ENCODE measurements at regions not wholly inside any gene's neighbourhood (a gene's known extent, or its start where the extent isn't known, plus 50 kb on each side); places are given as distances from the start of the nearest gene placed in this dataset.
"Not testable (repeated sequence)": the region's sequence is repeated elsewhere in the genome, so short reads cannot be mapped to it uniquely, and the experiment has no call there.

GRCh38 chr13:50229960-50230661, 214.9 kb downstream of the KCNRG start:
- no peak for DNase-seq

GRCh38 chr13:50230662-50230978, 215.4 kb downstream of the KCNRG start:
- DNase-seq, result no peak

GRCh38 chr13:50233574-50233973, 218.3 kb downstream of the KCNRG start:
- DNase-seq, result not testable (repeated sequence)

DNA sequence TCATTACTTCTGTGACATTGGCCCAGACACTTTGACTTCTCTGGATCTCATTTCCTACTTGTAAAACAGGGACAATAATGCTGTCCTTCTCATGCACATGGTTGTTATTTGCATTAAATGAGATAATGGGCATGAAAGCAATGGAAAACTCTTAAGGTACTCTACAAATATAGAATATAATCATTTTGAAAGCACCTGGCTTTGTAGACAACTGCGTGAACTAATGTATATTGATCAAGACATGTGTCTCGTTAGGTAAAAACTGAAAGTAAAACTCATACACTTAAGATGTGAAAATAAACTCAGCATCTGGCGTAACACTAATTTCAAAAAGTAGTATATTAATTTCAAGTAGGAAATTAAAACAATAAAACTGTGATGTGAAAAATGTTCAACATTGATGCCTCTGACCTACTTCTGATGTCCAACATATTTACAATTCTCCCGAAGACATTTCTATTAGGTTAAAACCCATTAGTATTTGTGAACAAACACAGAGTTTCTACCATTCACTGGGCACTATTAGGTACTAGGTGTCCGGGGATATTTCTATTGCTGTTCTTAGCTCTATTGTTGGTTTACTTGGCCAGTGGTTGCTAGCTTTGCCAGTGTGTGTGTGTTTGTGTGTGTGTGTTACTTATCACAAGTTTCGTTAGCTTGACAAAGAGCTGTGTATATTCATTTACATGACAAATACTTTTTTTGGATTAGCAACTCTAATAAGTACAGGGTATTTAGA, 220.5 kb downstream of the KCNRG start:
- DNase-seq, result no peak

DNA sequence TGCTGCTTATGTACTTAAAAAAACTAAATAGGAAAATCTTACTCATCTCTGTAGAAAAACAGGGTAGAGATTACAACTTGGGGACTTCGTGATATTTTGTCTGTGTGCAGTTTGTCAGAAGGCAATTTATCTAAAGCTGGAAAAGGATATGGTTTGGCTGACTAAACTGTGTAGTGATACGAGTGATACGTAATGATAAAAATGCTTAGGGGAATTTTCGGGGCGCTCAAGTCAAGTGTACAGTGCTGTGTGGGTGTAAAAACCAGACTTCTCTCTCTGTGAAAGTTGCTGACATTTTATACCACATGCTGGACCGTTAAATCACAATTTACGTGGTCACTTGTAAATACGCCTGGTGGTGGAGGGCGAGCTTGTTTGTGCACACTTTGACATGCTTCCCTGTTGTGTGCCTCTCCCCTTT, 221.7 kb downstream of the KCNRG start:
- DNase-seq, result no peak

GRCh38 chr13:50238922-50239321, 223.7 kb downstream of the KCNRG start:
- DNase-seq, result no peak

DNA sequence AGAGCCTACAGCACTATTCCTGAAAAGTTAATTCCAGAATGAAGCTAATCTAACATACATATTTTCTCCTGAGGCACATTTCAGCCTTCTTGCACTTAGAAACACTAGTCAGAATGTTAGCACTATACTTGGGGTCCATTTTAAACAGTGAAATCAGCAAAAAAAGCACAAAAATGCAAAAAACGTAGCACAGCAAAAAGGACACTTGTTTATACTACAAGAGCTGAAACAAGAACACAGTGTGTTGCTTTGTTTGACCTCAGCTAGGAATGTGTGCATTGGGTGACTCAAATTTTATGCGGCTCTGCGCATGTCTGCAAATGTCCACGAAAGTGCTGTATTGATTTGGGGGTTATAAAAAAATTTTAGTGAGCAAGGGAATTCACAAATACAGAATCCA, 226.2 kb downstream of the KCNRG start:
- no peak for DNase-seq

DNA sequence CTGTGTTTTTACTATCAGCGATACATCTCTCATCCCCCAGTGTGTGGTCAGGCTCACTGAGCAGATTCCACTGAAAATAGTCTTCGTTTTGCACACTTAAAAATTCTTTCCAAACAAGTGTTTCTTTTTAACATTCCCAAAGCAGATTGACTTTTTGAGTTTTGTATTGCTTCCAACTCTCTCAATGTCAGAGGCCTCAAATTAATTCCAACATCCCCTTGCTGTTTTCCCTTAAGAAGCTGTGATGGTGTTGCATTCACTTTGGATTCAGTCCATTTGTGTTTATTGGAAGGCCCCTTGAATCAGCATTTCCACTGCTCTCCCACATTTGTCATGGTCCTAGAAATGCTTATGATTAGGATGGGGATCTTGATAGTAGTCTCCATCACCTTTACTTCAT, 228.7 kb downstream of the KCNRG start:
- DNase-seq, result peak; percentile 38

DNA sequence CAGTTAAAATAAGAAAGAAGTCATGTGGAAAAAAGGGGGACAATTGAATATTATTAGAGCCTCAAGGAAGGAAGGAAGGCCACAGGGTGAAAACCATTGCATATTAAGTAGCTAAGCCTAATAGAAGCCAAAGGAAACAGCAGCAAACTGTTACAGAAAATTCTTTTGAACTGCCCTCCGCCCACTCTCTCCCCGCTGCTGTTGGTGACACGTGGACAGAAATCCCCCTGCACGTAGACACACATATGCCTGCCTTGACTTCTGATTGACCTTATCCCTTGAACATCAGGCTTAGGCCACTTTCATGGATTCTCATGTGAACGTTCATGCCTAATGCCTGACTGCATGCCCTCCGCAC, 229.1 kb downstream of the KCNRG start:
- no peak for DNase-seq

DNA sequence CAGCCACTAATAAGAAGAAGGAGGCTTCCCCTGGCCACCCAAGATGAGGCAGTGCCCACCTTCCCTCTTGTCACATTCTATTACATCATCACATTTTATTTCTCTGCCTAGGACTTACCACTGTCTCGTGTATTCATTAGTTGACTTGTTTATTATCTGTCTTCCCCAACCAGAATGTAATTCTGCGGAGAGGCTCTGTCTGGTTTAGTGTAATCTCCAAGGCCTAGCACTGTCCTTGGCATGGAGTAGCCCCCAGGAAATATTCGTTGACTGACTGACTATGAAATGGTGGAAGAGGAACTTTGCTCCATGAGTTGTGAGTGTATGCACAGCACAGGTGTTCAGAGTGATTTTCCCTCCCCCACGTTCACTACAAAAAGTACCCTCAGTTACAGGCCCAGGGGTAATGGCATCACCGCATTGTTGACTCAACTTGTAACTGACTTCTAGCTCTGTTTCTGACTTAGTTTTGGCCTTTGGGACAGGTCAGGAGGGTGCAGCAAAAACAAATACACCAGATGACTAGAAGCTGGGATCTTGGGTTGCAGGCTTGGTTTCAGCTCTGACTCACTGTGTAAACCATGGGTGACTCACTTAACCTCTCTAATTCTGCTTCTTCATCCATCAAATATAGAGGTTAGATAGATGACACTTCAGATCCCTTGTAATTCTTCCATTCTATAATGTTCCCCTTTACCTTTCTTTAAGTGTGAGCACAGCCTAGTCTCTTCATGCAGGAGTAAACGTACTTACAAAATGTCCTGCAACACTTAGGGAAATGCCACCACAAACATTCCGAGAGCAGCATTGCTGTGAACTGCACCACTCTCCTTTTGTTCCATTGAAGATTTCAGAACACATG, 229.7 kb downstream of the KCNRG start:
- no peak for DNase-seq

DNA sequence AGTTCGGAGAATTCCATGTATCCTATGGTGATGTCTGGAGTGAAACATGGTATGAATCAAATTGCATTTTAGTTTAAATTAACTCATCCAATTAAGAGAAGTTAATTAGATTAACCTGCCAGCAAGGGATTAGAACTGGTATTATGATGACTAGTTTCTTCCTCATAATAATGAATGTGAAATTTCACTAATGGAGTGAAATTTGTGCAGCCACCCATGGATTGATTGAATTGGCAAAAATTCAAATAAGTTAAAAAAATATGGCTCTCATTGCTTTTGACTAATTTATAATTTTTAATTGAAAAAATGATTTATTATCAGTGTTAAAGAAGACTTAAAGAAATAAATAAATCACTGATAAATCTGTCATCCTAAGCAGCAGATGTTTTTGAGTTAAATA, 232.0 kb downstream of the KCNRG start:
- DNase-seq, result no peak

DNA sequence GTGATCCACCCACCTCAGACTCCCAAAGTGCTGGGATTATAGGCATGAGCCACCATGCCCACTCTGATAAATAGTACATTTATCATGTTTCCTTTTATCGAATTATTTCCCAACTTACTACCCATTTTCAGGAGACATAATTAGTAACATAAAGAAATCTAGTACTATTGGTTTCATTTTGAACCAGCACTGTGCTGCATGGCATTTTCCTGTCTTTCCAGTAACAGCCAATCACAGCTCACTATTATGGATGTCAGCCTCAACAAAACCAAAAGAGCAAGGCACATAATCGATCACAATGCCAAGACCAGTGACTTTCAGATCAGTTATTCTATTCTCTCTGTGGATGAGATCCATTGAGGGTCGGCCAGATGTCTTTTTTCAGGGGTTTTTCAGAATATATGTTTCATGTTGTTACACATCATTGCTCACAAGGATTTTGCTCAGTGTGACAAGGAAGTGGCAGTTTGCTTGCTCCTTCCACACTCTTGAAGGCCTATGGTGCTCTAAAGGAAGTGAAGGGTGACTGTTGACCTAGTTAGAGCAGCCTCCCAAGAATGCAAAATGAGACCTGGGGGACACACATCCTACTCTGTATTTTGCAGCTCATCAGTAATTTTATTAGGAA, 233.4 kb downstream of the KCNRG start:
- DNase-seq, result no peak

DNA sequence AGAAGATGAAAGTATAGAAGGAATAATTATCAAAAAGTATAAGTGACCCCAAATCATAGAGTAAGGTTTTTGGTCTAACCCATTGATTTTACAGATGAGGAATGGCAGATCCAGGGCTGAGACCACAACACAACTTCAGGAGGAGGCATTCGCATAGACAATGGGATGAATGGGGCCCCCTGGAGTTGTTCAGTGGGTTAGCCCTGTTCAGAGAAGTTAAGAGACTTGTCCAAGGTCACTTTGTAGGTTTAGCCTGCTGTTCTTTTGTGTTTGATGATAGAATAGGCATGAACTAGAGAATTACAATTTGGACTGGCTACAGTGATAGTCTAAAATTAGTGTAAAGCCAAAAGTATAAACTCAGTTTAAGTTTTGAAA, 233.9 kb downstream of the KCNRG start:
- DNase-seq, result no peak

DNA sequence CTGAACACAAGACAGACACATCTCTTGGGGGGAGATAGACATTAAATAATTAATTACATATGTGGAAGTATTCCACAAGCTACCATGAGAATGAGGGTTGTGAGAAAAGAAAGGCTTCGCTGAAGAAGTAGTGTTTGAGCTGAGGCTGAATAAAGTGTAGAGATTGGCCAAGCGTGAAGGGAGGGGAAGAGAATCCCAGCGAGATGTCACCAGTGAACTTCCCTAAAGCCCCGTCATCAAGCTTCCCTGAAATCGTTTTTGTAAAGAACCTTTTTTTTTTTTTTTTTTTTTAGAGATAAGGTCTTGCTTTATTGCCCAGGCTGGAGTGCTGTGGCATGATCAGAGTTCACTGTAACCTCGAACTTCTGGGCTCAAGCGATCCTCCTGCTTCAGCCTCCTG, 235.2 kb downstream of the KCNRG start:
- no peak for DNase-seq

DNA sequence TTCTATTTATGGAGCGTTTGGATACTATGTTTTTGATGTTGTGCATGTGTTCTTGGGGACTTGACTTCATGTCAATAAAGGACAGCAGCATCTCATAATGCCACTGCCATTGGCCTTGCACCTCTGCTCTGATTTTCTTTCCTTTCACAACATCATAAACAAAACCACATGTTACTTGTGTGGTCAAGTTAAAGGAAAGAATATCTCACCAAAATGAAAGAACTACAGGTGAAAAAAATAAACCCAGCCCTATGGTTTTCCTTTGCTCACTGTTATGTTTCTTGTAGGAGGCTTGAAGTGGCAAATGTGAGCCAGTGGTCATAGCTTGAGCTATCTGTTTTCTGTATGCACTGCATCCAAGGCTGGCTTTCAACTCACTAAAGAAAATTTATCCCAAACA, 240.4 kb downstream of the KCNRG start:
- DNase-seq, result no peak

DNA sequence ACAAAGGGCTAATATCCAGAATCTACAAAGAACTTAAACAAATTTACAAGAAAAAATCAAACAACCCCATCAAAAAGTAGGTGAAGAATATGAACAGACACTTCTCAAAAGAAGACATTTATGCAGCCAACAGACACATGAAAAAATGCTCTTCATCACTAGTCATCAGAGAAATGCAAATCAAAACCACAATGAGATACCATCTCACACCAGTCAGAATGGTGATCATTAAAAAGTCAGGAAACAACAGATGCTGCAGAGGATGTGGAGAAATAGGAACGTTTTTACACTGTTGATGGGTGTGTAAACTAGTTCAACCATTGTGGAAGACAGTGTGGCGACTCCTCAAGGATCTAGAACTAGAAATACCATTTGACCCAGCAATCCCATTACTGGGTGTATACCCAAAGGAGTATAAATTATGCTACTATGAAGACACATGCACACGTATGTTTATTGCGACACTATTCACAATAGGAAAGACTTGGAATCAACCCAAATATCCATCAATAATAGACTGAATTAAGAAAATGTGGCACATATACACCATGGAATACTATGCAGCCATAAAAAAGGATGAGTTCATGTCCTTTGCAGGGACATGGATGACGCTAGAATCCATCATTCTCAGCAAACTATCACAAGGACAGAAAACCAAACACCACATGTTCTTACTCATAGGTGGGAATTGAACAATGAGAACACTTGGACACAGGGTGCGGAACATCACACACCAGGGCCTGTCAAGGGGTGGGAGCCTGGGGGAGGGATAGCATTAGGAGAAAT, 241.5 kb downstream of the KCNRG start:
- not testable (repeated sequence) for DNase-seq

- no peak for DNase-seq
Measured at GRCh38 chr13:50257646-50258045, 242.4 kb downstream of the KCNRG start.

DNA sequence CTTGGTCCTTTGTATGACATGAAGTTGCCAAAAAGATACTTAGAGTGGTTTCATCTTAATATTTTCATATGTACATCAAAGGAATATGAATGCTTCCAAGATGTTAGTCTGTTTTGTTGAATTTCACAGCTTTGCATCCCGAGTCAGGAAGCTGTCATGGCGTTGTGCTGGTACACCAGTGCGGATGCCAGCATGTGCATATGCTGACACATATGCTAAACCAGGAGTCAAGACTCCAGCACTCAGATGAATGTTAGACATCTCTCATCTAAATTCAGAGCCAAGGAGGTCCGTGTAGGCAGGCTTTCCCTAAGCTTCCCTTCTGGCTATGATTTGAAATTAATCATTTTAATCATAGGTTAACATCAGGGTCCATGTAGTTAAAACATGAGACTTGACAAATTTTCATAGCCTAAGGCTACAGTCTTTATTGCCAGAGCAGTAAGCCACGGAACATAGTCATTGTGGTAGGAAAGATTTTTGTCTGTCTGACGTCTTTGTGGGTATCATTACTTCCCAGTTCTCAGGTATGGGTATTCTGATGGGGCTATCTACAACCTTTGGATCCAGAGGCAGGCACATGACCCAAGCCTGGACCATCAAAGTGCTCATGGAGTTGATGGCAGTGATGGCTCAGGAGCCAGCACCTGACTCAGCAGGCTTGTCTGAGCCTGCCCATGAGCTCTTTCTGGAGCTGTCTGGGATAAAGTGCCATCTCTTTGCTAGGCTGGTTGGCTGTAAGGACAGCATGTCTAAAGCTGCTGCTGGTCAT, 246.1 kb downstream of the KCNRG start:
- no peak for DNase-seq

DNA sequence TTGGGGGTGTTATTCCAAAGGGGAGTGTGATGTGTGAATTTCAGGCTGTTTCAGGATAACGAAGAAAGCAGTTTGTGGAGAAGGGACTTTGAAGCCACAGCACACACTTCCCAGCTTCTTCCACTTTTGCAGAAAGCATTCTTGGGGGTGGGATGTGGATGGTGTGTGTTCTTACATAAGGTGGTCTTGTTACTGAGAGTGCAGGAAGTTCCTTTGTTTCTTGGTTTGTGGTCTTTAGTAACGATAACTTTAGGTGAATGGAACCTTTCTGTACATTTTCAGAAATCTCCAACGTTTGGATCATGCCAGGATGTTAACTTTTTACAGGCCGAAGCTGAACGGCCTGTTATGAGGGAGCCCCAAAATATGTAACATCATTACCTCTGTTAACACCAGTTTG, 251.8 kb downstream of the KCNRG start:
- no peak for DNase-seq

DNA sequence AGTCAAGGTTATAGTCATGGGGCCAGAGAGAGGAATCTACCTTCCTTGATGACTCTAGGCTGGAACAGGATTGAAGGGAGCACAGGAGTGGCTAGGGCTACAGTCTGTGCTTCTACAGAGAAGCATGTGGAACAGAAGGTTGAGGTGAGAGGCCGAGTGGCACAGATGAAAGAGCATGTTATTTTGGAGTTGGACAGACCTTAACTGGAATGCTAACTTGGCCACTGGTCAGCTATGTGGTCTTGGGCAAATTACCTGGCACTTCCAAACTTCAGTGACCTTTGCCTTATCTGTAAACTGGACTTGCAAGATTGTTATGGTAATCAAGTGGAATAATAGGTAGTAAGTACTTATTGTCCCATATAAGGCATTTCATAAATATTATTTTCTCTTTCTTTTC, 252.7 kb downstream of the KCNRG start:
- no peak for DNase-seq

DNA sequence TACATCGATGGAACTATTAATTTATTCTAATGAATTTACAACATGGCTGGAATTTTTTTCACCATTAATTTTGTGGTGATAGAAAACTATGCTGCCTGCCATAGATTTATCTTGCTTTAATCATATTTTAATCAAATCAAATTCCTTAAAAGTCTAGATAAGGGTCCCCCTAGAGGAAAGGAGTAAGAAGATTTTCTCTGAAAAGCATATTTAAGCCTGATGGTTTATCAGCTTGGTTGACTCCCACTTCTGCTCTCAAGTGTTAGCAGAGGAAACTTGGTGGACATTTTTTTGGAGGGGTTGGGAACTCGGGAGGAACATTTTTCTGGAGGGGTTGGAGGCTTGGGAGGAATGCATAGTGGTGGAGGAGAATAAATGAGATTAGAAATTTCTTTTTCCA, 253.3 kb downstream of the KCNRG start:
- no peak for DNase-seq

Data from skin of body (tissue), 1 donor.